MCF 10A (cell line): ENCODE measurements at regions not wholly inside any gene's neighbourhood (a gene's known extent, or its start where the extent isn't known, plus 50 kb on each side); places are given as distances from the start of the nearest gene placed in this dataset.
A peak's percentile ranks its signal among the peaks of the same experiment; 100 is the strongest.

Experiments used
- BruUV-seq: library from RNA; stranded (reverse); fragments of 400-500 nt; replicated peaks from 2 replicates; lab custom pipeline; 2021; lab: Mats Ljungman, UMichigan
- CTCF ChIA-PET: fragments of 300-600 bp; sonication (Branson Sonifier 250); formaldehyde crosslinking; extraction: SDS; loops from one replicate; lab custom pipeline; 2021; ENCODE audit warnings: antibody characterized with exemption, inconsistent platforms; lab: Yijun Ruan, JAX
- POLR2A ChIA-PET: fragments of 300-600, 350-650 bp; sonication (Branson Sonifier 250); formaldehyde crosslinking; extraction: SDS; loops from one replicate; lab custom pipeline; 2020; ENCODE audit warnings: antibody characterized with exemption, inconsistent platforms; lab: Yijun Ruan, JAX
- DNase-seq: peaks from one replicate; pipeline ENCODE4 v3.0.0-alpha.2; 2018; ENCODE audit not compliant: unreplicated experiment
- H3K27ac Mint-ChIP-seq: one replicate; pipeline ENCODE4 v1.8.0; 2022; ENCODE audit warnings: mild to moderate bottlenecking, low read depth, mixed read lengths; ENCODE audit not compliant: unreplicated experiment
- H3K27me3 Mint-ChIP-seq: one replicate; pipeline ENCODE4 v1.8.0; 2022; ENCODE audit warnings: mixed read lengths; ENCODE audit not compliant: insufficient read depth, unreplicated experiment
- H3K36me3 Mint-ChIP-seq: one replicate; pipeline ENCODE4 v1.8.0; 2022; ENCODE audit warnings: mild to moderate bottlenecking, moderate library complexity, mixed read lengths; ENCODE audit not compliant: insufficient read depth, unreplicated experiment
- H3K4me1 Mint-ChIP-seq: one replicate; pipeline ENCODE4 v1.8.0; 2022; ENCODE audit warnings: mixed read lengths; ENCODE audit not compliant: insufficient read depth, unreplicated experiment
- H3K4me3 Mint-ChIP-seq: one replicate; pipeline ENCODE4 v1.8.0; 2022; ENCODE audit warnings: mild to moderate bottlenecking, moderate library complexity, mixed read lengths; ENCODE audit not compliant: unreplicated experiment
- H3K9me3 Mint-ChIP-seq: one replicate; pipeline ENCODE4 v1.8.0; 2022; ENCODE audit warnings: mixed read lengths; ENCODE audit not compliant: unreplicated experiment
- intact Hi-C: fragments of 100-400 bp; cut with micrococcal nuclease; formaldehyde crosslinking; loops from 2 replicates; pipeline ENCODE4 v1.14.1; 2022
- TF ChIP-seq, protein P1 (sequence below): fragments of 200-600 bp; IDR thresholded peaks from one replicate; pipeline ENCODE4 v1.8.0; 2022; ENCODE audit warnings: antibody characterized with exemption, mild to moderate bottlenecking; ENCODE audit not compliant: unreplicated experiment

DNA sequence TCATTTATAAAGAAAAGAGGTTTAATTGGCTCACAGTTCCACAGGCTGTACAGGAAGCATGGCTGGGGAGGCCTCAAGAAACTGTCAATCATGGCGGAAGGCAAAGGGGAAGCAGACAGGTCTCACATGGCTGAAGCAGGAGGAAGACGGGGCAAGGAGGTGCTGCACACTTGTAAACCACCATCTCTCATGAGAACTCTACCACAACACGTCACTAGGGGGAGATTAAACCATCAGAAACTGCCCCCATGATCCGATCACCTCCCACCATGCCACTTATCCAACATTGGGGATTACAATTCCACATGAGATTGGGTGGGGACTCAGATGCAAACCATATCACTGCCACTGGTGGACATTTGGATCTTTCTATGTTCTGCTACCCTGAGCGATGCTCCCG is 351.4 kb downstream of the NPHP4 start:
- Mint-ChIP-seq H3K36me3 (no peaks in the 10 kb centered on the region), H3K27ac (no peak overlapping the region), H3K4me1 (no peaks in the 10 kb centered on the region), H3K27me3 (peaks cover 13% of the 10 kb centered on the region), H3K4me3 (no peak overlapping the region), H3K9me3 (no peaks in the 10 kb centered on the region)
- ChIA-PET CTCF (interaction anchor here (0.7 to 7.1 kb wide), 3 partner anchors 105 to 277 kb away, joined by 3 to 55 read pairs (median 5); no protein-coding TSS in a partner anchor), POLR2A (no interaction called here)
- BruUV-seq: no TSS peak
- intact Hi-C loops: no loop called here
- TF ChIP-seq, protein P1, sequence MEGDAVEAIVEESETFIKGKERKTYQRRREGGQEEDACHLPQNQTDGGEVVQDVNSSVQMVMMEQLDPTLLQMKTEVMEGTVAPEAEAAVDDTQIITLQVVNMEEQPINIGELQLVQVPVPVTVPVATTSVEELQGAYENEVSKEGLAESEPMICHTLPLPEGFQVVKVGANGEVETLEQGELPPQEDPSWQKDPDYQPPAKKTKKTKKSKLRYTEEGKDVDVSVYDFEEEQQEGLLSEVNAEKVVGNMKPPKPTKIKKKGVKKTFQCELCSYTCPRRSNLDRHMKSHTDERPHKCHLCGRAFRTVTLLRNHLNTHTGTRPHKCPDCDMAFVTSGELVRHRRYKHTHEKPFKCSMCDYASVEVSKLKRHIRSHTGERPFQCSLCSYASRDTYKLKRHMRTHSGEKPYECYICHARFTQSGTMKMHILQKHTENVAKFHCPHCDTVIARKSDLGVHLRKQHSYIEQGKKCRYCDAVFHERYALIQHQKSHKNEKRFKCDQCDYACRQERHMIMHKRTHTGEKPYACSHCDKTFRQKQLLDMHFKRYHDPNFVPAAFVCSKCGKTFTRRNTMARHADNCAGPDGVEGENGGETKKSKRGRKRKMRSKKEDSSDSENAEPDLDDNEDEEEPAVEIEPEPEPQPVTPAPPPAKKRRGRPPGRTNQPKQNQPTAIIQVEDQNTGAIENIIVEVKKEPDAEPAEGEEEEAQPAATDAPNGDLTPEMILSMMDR: no peak
- peak; percentile 32 for DNase-seq

DNA sequence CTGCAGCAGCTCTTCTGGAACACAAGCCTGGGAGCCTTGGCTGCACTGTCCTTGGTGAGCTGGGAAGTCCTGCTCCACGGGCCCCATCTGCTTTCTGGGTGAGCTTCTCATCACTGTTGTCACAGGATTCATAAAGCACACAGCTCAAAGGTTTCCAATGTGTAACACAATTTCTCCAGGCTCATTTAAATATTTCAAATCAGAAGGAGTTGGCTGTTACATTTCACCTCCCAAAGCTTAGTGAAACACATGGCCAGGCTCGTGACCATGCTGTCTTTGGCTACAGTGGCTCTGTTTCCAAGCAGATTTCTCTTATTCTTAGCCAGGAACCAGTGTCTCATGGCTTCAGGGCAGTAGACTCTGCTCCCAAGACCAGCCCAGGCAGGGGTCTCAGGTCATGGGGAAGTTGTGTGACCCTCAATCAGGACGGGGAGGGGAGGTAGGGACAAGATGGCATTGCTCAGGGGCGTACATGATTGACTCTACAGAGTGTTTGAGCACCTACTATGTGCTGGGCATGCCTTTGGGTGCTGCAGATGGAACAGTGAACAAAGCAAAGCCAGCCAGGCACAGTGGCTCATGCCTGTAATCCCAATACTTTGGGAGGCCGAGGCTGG is 353.0 kb downstream of the NPHP4 start:
- Mint-ChIP-seq H3K9me3 (no peaks in the 10 kb centered on the region), H3K27ac (no peak overlapping the region), H3K27me3 (peaks cover 16% of the 10 kb centered on the region)

DNA sequence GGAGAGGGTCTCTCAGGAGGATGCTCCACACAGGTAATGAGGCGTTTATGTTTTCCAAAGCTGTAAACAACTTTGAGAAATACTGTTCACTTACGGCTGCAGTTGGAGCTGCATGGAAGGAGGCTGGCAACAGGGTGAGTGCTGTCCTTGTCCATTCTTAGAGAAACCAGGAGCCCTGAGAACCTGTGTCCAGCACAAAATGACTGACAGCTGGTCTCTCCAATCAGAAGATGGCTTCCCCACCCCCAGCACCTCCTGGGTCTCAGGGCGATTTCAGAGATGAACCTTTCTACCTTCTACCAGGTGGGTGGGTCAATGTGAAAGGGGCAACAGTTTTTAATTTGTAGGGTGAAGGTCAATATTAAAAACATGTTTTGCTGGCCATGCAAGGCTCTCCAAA is 353.6 kb downstream of the NPHP4 start:
- no peak overlapping the region for H3K4me3 Mint-ChIP-seq
- peaks cover 16% of the 10 kb centered on the region for H3K27me3 Mint-ChIP-seq
- no peak overlapping the region for H3K27ac Mint-ChIP-seq
- intact Hi-C loops: loop anchor here (5.0 kb wide), 1 partner anchor 279 kb away; no protein-coding TSS in a partner anchor
- no peaks in the 10 kb centered on the region for H3K4me1 Mint-ChIP-seq
- TF ChIP-seq, protein P1: no peak
- no peaks in the 10 kb centered on the region for H3K9me3 Mint-ChIP-seq
- no peaks in the 10 kb centered on the region for H3K36me3 Mint-ChIP-seq
- ChIA-PET CTCF (interaction anchor here (0.6 to 7.1 kb wide), 16 partner anchors 9 to 258 kb away, joined by 3 to 55 read pairs (median 4); no protein-coding TSS in a partner anchor), POLR2A (no interaction called here)
- DNase-seq: no peak
- BruUV-seq: no TSS peak

More for the DNA sequence above, 353.0 kb downstream of the NPHP4 start:
- DNase-seq: no peak
- no peaks in the 10 kb centered on the region for H3K36me3 Mint-ChIP-seq
- TF ChIP-seq, protein P1: no peak
- H3K4me3 Mint-ChIP-seq: no peak overlapping the region
- H3K4me1 Mint-ChIP-seq: no peaks in the 10 kb centered on the region
- intact Hi-C loops: loop anchor here (5.0 kb wide), 1 partner anchor 278 kb away; no protein-coding TSS in a partner anchor
- BruUV-seq: no TSS peak
- CTCF ChIA-PET: interaction anchor here (0.7 to 7.1 kb wide), 14 partner anchors 9 to 129 kb away, joined by 3 to 55 read pairs (median 4); no protein-coding TSS in a partner anchor
- POLR2A ChIA-PET: no interaction called here

DNA sequence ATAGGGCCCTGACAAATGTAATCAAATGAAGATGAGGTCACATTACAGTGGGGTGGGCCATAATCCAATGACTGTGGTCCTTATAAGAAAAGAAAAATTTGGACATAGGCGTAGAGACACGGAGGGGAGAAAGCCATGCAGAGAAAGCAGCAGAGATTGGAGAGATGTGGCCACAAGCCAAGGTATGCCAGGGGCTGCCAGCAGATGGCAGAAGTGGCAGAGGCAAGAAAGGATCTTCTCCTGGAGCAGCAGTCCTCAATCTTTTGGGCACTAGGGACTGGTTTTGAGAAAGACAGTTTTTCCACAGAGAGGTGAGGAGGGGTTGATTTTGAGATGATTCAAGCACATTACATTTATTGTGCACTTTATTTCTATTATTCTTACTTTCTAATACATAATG is 355.1 kb downstream of the NPHP4 start:
- POLR2A ChIA-PET: interaction anchor here (1.5 kb wide), 1 partner anchor 15 kb away, joined by 6 read pairs; no protein-coding TSS in a partner anchor
- no TSS peak for BruUV-seq
- no peak overlapping the region for H3K4me3 Mint-ChIP-seq
- CTCF ChIA-PET: interaction anchor here (0.6 to 7.1 kb wide), 9 partner anchors 11 to 551 kb away, joined by 3 to 55 read pairs (median 4); no protein-coding TSS in a partner anchor
- peaks cover 16% of the 10 kb centered on the region for H3K27me3 Mint-ChIP-seq
- H3K4me1 Mint-ChIP-seq: no peaks in the 10 kb centered on the region
- peak; percentile 51 for DNase-seq
- H3K27ac Mint-ChIP-seq: no peak overlapping the region
- intact Hi-C loops: loop anchor here (1.0 to 5.0 kb wide), 2 partner anchors 108 to 280 kb away; no protein-coding TSS in a partner anchor
- no peaks in the 10 kb centered on the region for H3K36me3 Mint-ChIP-seq
- TF ChIP-seq, protein P1: peak; percentile 72
- no peaks in the 10 kb centered on the region for H3K9me3 Mint-ChIP-seq
